Thyroid gland (tissue), 4 donors: ENCODE measurements at regions not wholly inside any gene's neighbourhood (a gene's known extent, or its start where the extent isn't known, plus 50 kb on each side); places are given as distances from the start of the nearest gene placed in this dataset.

Source experiments
- DNase-seq, 2 donors: peaks; one replicate each; pipeline ENCODE4 v3.0.0-alpha.2; 2019
- H3K27ac ChIP-seq, 3 donors: fragments of 200-600 bp; sonication (generic); 1 replicate in 2 of 3; 2 replicates in 1 of 3; pipeline ENCODE4 v1.5.1; 2016 to 2019; ENCODE audit warnings: mild to moderate bottlenecking in 1 of 3, moderate library complexity in 1 of 3
- H3K27me3 ChIP-seq: fragments of 200-600 bp; sonication (generic); one replicate; pipeline ENCODE4 v1.5.1; 2019
- H3K36me3 ChIP-seq, 2 donors: fragments of 200-600 bp; sonication (generic); one replicate each; pipeline ENCODE4 v1.5.1; 2016 to 2019
- H3K4me1 ChIP-seq, 2 donors: fragments of 200-600 bp; sonication (generic); one replicate each; pipeline ENCODE4 v1.5.1; 2017 to 2019
- H3K4me3 ChIP-seq, 3 donors: fragments of 200-600 bp; sonication (generic); replicated peaks in 1 of 3; 1 replicate in 2 of 3; 2 replicates in 1 of 3; pipeline ENCODE4 v1.5.1; 2016; ENCODE audit warnings: mild to moderate bottlenecking in 1 of 3
- H3K9me3 ChIP-seq: fragments of 200-600 bp; sonication (generic); one replicate; pipeline ENCODE4 v1.5.1; 2017
- CTCF ChIP-seq, 6 experiments: fragments of 200-600 bp in 3 of 6; fragments of 450-650 bp in 3 of 6; sonication (generic) in 3 of 6; IDR thresholded peaks; one replicate each; pipeline ENCODE4 v1.5.1; 2016 to 2019; ENCODE audit warnings: antibody characterized with exemption in 6 of 6, mild to moderate bottlenecking in 2 of 6, inconsistent platforms in 1 of 6, moderate library complexity in 1 of 6
- POLR2A ChIP-seq, 2 donors: fragments of 450-650 bp; IDR thresholded peaks; one replicate each; pipeline ENCODE4 v1.6.1; 2017; ENCODE audit warnings: antibody characterized with exemption in 2 of 2, mild to moderate bottlenecking in 2 of 2, moderate library complexity in 1 of 2
- WGBS, 2 donors: methylation state at CpG; one replicate each; pipeline ENCODE4 v1.1.5; 2017; 5-methylcytosine and 5-hydroxymethylcytosine counted together
- intact Hi-C: fragments of 100-400 bp; cut with DNase I; formaldehyde crosslinking; loops from one replicate; pipeline ENCODE4 v1.15.1; 2023

GRCh38 chr9:7542693-7543092 is 256.9 kb downstream of the DMAC1 start:
- WGBS, 2 donors: 78 to 80% methylated on average over 4 of the region's 4 CpGs
- H3K9me3 ChIP-seq: no peaks in the 10 kb centered on the region

GRCh38 chr9:7542126-7542525 is 257.5 kb downstream of the DMAC1 start:
- WGBS, 2 donors: 91 to 92% methylated on average over 2 of the region's 2 CpGs
- intact Hi-C loops: no loop called here
- Histone ChIP-seq H3K9me3 (no peaks in the 10 kb centered on the region), H3K36me3 (no peaks in the 10 kb centered on the region), H3K27ac (no peak overlapping the region), H3K27me3 (no peaks in the 10 kb centered on the region), H3K4me3 (no peak overlapping the region), H3K4me1 (no peaks in the 10 kb centered on the region)
- no peak for DNase-seq
- TF ChIP-seq CTCF (IDR thresholded peaks at IDR 0.05) (no peak), POLR2A (IDR thresholded peaks at IDR 0.05) (no peak)

More at GRCh38 chr9:7542693-7543092, 256.9 kb downstream of the DMAC1 start:
- intact Hi-C loops: no loop called here
- no peaks in the 10 kb centered on the region for H3K4me1 ChIP-seq
- H3K36me3 ChIP-seq: no peaks in the 10 kb centered on the region
- TF ChIP-seq CTCF (IDR thresholded peaks at IDR 0.05) (no peak), POLR2A (IDR thresholded peaks at IDR 0.05) (no peak)
- H3K4me3 ChIP-seq: no peak overlapping the region
- DNase-seq: no peak
- no peak overlapping the region for H3K27ac ChIP-seq
- H3K27me3 ChIP-seq: no peaks in the 10 kb centered on the region

GRCh38 chr9:7536310-7536939 is 263.2 kb downstream of the DMAC1 start:
- H3K27me3 ChIP-seq: no peaks in the 10 kb centered on the region
- H3K36me3 ChIP-seq: no peaks in the 10 kb centered on the region
- intact Hi-C loops: loop anchor here (5.0 to 10.0 kb wide), 2 partner anchors 134 to 482 kb away; no protein-coding TSS in a partner anchor
- DNase-seq: peak; percentile 62 to 68
- no peak overlapping the region for H3K27ac ChIP-seq
- TF ChIP-seq CTCF (IDR thresholded peaks at IDR 0.05): peak in 5 of 6 experiments; percentile 30 to 77 (median 72)
- no peak for TF ChIP-seq POLR2A (IDR thresholded peaks at IDR 0.05)
- H3K4me3 ChIP-seq: no peak overlapping the region
- no peaks in the 10 kb centered on the region for H3K4me1 ChIP-seq
- no peaks in the 10 kb centered on the region for H3K9me3 ChIP-seq
- WGBS, 2 donors: 35 to 44% methylated on average over 3 to 4 of the region's 4 CpGs

GRCh38 chr9:7534211-7534935 is 265.2 kb downstream of the DMAC1 start:
- Histone ChIP-seq H3K4me3 (no peak overlapping the region), H3K36me3 (no peaks in the 10 kb centered on the region), H3K9me3 (no peaks in the 10 kb centered on the region), H3K4me1 (no peaks in the 10 kb centered on the region), H3K27me3 (no peaks in the 10 kb centered on the region), H3K27ac (no peak overlapping the region)
- 73 to 80% methylated on average over 5 of the region's 5 CpGs for WGBS, 2 donors
- intact Hi-C loops: loop anchor here (10.0 kb wide), 1 partner anchor 480 kb away; no protein-coding TSS in a partner anchor
- no peak for TF ChIP-seq CTCF (IDR thresholded peaks at IDR 0.05)
- TF ChIP-seq POLR2A (IDR thresholded peaks at IDR 0.05): no peak
- no peak for DNase-seq
